ENCODE measurements at regions not wholly inside any gene's neighbourhood (a gene's known extent, or its start where the extent isn't known, plus 50 kb on each side); places are given as distances from the start of the nearest gene placed in this dataset.

DNA sequence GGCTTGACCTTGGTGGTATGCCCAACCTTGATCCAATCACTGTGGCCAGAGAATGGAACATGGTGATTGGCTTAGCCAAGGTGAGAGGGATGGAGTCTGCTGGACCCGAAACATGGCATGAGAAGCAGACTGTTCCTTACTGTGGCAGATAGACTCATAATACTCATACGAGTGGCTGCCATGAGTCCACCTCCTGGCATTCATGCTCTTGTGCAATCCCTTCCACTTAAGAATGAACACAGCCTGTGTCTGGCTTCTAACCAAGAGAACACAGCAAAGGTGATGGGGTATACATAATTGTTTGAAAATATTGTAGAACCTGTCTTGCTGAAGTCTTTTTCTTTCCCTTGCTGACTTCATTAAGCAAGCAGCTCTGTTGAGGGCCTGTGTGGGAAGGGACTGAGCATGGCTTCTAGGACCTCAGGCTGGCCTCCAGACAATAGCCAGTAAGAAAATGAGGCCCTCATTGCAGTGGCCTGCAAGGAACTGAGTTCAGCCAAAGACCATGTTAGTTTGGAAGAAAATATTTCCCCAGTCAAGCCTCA is 85.9 kb downstream of the ZNF281 start:
- H3K27me3 ChIP-seq (ENCODE audit: control insufficient read depth, insufficient read depth, low read length), result no peaks in the 10 kb centered on the region
- FAIRE-seq (no peak), DNase-seq (no peak)
- H3K27ac ChIP-seq (ENCODE audit: low read depth in 2 of 2, low read length in 2 of 2), result no peak overlapping the region
- H3K4me3 ChIP-seq (ENCODE audit: low read length in 3 of 3), result no peak overlapping the region
- intact Hi-C loops (cut with DNase I), result no loop called here
- H3K9me3 ChIP-seq (ENCODE audit: control insufficient read depth in 2 of 3, insufficient read depth in 1 of 3, low read length in 3 of 3), result no peaks in the 10 kb centered on the region
- H3K9ac ChIP-seq (ENCODE audit: low read length in 3 of 3), result no peak overlapping the region
- TF ChIP-seq, protein P1, sequence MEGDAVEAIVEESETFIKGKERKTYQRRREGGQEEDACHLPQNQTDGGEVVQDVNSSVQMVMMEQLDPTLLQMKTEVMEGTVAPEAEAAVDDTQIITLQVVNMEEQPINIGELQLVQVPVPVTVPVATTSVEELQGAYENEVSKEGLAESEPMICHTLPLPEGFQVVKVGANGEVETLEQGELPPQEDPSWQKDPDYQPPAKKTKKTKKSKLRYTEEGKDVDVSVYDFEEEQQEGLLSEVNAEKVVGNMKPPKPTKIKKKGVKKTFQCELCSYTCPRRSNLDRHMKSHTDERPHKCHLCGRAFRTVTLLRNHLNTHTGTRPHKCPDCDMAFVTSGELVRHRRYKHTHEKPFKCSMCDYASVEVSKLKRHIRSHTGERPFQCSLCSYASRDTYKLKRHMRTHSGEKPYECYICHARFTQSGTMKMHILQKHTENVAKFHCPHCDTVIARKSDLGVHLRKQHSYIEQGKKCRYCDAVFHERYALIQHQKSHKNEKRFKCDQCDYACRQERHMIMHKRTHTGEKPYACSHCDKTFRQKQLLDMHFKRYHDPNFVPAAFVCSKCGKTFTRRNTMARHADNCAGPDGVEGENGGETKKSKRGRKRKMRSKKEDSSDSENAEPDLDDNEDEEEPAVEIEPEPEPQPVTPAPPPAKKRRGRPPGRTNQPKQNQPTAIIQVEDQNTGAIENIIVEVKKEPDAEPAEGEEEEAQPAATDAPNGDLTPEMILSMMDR (IDR thresholded peaks at IDR 0.05; ENCODE audit: borderline replicate concordance, extremely low read depth, insufficient read depth), result no peak
- H3K36me3 ChIP-seq (ENCODE audit: control insufficient read depth in 2 of 3, insufficient read depth in 3 of 3, low read length in 3 of 3), result no peaks in the 10 kb centered on the region
- H3K4me1 ChIP-seq (ENCODE audit: control insufficient read depth in 2 of 3, insufficient read depth in 2 of 3, low read depth in 1 of 3, low read length in 3 of 3), result no peaks in the 10 kb centered on the region

DNA sequence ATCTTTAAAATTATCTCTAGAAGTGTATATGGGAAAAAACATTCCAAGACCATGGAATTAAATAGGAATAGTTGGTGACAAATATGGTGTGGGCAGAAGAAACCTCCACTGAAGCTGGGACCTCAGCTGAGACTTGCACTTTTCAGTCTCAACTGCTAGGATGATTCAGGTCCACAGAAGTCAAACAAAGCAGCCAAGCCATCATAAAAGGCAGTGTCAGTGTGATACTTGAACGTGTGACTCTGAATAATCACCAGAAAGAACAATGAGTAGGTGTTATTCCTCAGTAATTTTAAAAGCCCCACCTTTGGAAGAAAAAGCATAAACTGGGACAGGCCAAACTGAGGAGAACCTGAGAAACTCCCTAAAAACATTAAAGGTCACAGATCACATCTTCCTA is 90.7 kb downstream of the ZNF281 start:
- DNase-seq (no peak), FAIRE-seq (no peak)
- no peak overlapping the region for H3K4me3 ChIP-seq (ENCODE audit: low read length in 3 of 3)
- H3K9ac ChIP-seq (ENCODE audit: low read length in 3 of 3), result no peak overlapping the region
- H3K27ac ChIP-seq (ENCODE audit: low read depth in 2 of 2, low read length in 2 of 2), result no peak overlapping the region
- no peaks in the 10 kb centered on the region for H3K36me3 ChIP-seq (ENCODE audit: control insufficient read depth in 2 of 3, insufficient read depth in 3 of 3, low read length in 3 of 3)
- no peaks in the 10 kb centered on the region for H3K4me1 ChIP-seq (ENCODE audit: control insufficient read depth in 2 of 3, insufficient read depth in 2 of 3, low read depth in 1 of 3, low read length in 3 of 3)
- H3K27me3 ChIP-seq (ENCODE audit: control insufficient read depth, insufficient read depth, low read length), result no peaks in the 10 kb centered on the region
- intact Hi-C loops (cut with DNase I), result no loop called here
- TF ChIP-seq, protein P1 (IDR thresholded peaks at IDR 0.05; ENCODE audit: borderline replicate concordance, extremely low read depth, insufficient read depth), result no peak
- no peaks in the 10 kb centered on the region for H3K9me3 ChIP-seq (ENCODE audit: control insufficient read depth in 2 of 3, insufficient read depth in 1 of 3, low read length in 3 of 3)

DNA sequence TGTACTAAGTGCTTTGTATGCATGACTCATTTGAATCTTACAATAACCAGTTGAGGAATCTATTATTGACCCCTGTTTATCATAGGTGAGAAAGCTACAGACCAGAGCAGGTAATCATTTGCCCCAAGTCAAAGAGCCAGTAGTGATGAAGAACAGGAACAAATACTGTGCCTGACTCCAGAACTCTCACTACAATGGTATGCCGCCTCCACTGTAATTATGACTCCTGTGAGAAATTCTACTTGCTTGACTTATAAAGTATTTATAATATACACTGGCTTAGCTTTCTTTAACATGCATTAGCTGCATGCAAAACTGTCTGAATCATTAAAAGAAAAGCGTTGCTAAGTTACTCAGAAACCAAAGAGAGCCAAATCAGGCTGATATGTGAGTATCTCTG is 92.6 kb downstream of the ZNF281 start:
- Histone ChIP-seq H3K27ac (ENCODE audit: low read depth in 2 of 2, low read length in 2 of 2) (no peak overlapping the region), H3K4me1 (ENCODE audit: control insufficient read depth in 2 of 3, insufficient read depth in 2 of 3, low read depth in 1 of 3, low read length in 3 of 3) (no peaks in the 10 kb centered on the region), H3K9me3 (ENCODE audit: control insufficient read depth in 2 of 3, insufficient read depth in 1 of 3, low read length in 3 of 3) (no peaks in the 10 kb centered on the region), H3K4me3 (ENCODE audit: low read length in 3 of 3) (no peak overlapping the region), H3K27me3 (ENCODE audit: control insufficient read depth, insufficient read depth, low read length) (no peaks in the 10 kb centered on the region), H3K9ac (ENCODE audit: low read length in 3 of 3) (no peak overlapping the region), H3K36me3 (ENCODE audit: control insufficient read depth in 2 of 3, insufficient read depth in 3 of 3, low read length in 3 of 3) (no peaks in the 10 kb centered on the region)
- DNase-seq (no peak), FAIRE-seq (no peak)
- intact Hi-C loops (cut with DNase I), result no loop called here
- TF ChIP-seq, protein P1 (IDR thresholded peaks at IDR 0.05; ENCODE audit: borderline replicate concordance, extremely low read depth, insufficient read depth), result no peak

Measured in kidney (tissue), 13 donors.